K562 (cell line): ENCODE measurements at regions not wholly inside any gene's neighbourhood (a gene's known extent, or its start where the extent isn't known, plus 50 kb on each side); places are given as distances from the start of the nearest gene placed in this dataset.

Source experiments
- ATAC-seq: fragments of 200-7000 bp; cut with Tn5 transposase; 3 replicates; pipeline ENCODE4 v1.9.1; 2020; ENCODE audit warnings: moderate library complexity
- BruUV-seq: library from RNA; stranded (reverse); fragments of 400-500 nt; replicated peaks from 2 replicates; lab custom pipeline; 2021; lab: Mats Ljungman, UMichigan
- CTCF ChIA-PET: fragments of 300-600 bp; formaldehyde crosslinking; extraction: SDS; loops from one replicate; lab custom pipeline; 2021; ENCODE audit warnings: low intra/inter-chr PET ratio; lab: Yijun Ruan, JAX
- POLR2A ChIA-PET: fragments of 300-600, 350-650 bp; sonication (Branson Sonifier 250); formaldehyde crosslinking; extraction: SDS; loops from one replicate; lab custom pipeline; 2021; ENCODE audit warnings: antibody characterized with exemption, inconsistent platforms; lab: Yijun Ruan, JAX
- DNase-seq, 4 experiments: peaks; one replicate each; pipeline versions ENCODE4 v3.0.0 to v3.0.0-alpha.2; 2011 to 2018; ENCODE audit warnings: low spot score in 3 of 4, mixed read lengths in 3 of 4; ENCODE audit errors: extremely low read depth in 1 of 4
- FAIRE-seq: peaks from 2 replicates; lab custom pipeline; 2011; peaks lifted over from hg19 to GRCh38; lab: Jason Lieb, UNC
- H2AFZ ChIP-seq: 2 replicates; pipeline ENCODE4 v1.6.0; 2011; ENCODE audit warnings: low read depth, low read length, control low read depth, inconsistent platforms
- H3K27ac ChIP-seq: fragments of 200-600 bp; 3 replicates; pipeline ENCODE4 v1.8.0; 2011; ENCODE audit warnings: low read depth, mild to moderate bottlenecking, control low read depth, inconsistent platforms, low read length, moderate library complexity, mixed read lengths; ENCODE audit errors: extremely low read depth
- H3K27me3 ChIP-seq, 2 experiments: fragments of 300-600 bp in 1 of 2; 2 replicates in 1 of 2; 3 replicates in 1 of 2; pipeline versions ENCODE4 v1.6.0 to v1.8.0; 2011; ENCODE audit warnings: inconsistent platforms in 2 of 2, low read length in 2 of 2, mild to moderate bottlenecking in 1 of 2, mixed read lengths in 1 of 2, moderate library complexity in 1 of 2; ENCODE audit not compliant: control insufficient read depth in 2 of 2, insufficient read depth in 2 of 2
- H3K36me3 ChIP-seq: fragments of 300-600 bp; 3 replicates; pipeline ENCODE4 v1.8.0; 2011; ENCODE audit warnings: mild to moderate bottlenecking, low read length, inconsistent platforms; ENCODE audit not compliant: control insufficient read depth, insufficient read depth
- H3K4me1 ChIP-seq, 2 experiments: fragments of 200-600 bp in 1 of 2; replicated peaks in 1 of 2; 2 replicates in 1 of 2; 3 replicates in 1 of 2; pipeline versions ENCODE4 v1.5.1 to v1.8.0; 2011; ENCODE audit warnings: inconsistent platforms in 2 of 2, low read length in 2 of 2, mild to moderate bottlenecking in 1 of 2, mixed read lengths in 1 of 2, moderate library complexity in 1 of 2; ENCODE audit not compliant: control insufficient read depth in 2 of 2, insufficient read depth in 2 of 2
- H3K4me2 ChIP-seq: 2 replicates; pipeline ENCODE4 v1.6.1; 2011; ENCODE audit warnings: low read length, control low read depth, inconsistent platforms, mixed read lengths; ENCODE audit not compliant: insufficient read depth
- H3K4me3 ChIP-seq: fragments of 200-600 bp; sonication (generic), shearing (Covaris generic); 2 replicates; pipeline ENCODE4 v1.5.1; 2016; ENCODE audit warnings: control low read depth, inconsistent platforms
- H3K79me2 ChIP-seq: fragments of 200-600 bp; 3 replicates; pipeline ENCODE4 v1.8.0; 2011; ENCODE audit warnings: low read length, inconsistent platforms; ENCODE audit not compliant: control insufficient read depth, insufficient read depth
- H3K9ac ChIP-seq, 2 experiments: 2 replicates each; pipeline versions ENCODE4 v1.6.0 to v1.6.1; 2011; ENCODE audit warnings: low read depth in 2 of 2, low read length in 2 of 2, control low read depth in 1 of 2, inconsistent platforms in 1 of 2, mild to moderate bottlenecking in 1 of 2, mixed read lengths in 1 of 2; ENCODE audit not compliant: insufficient read depth in 1 of 2
- H3K9me1 ChIP-seq: one replicate; pipeline ENCODE4 v1.6.0; 2011; ENCODE audit warnings: inconsistent platforms, mild to moderate bottlenecking, low read length, moderate library complexity; ENCODE audit not compliant: control insufficient read depth, insufficient read depth
- H3K9me3 ChIP-seq: replicated peaks from 2 replicates; pipeline ENCODE4 v1.5.1; 2011; ENCODE audit warnings: low read depth, low read length, inconsistent platforms; ENCODE audit not compliant: control insufficient read depth, insufficient read depth
- H4K20me1 ChIP-seq: replicated peaks from 2 replicates; pipeline ENCODE4 v1.6.1; 2011; ENCODE audit warnings: low read length, inconsistent platforms, mixed read lengths; ENCODE audit not compliant: control insufficient read depth, insufficient read depth
- BRD9 ChIP-seq: fragments of 450-650 bp; IDR thresholded peaks from 2 replicates; pipeline ENCODE4 v1.6.1; 2018; ENCODE audit warnings: low read depth; ENCODE audit not compliant: partially characterized antibody
- C11orf30 ChIP-seq: fragments of 450-650 bp; IDR thresholded peaks from 2 replicates; pipeline ENCODE4 v1.6.1; 2016; ENCODE audit warnings: low read depth, mild to moderate bottlenecking
- FOXJ2 ChIP-seq: fragments of 200-800 bp; sonication (Bioruptor generic); IDR thresholded peaks from 2 replicates; pipeline ENCODE4 v1.6.1; 2016; ENCODE audit warnings: missing genetic modification characterization, missing compliant biosample characterization
- GTF2E2 ChIP-seq: fragments of 200-800 bp; sonication (Bioruptor generic); IDR thresholded peaks from 2 replicates; pipeline ENCODE4 v1.6.1; 2016; ENCODE audit warnings: missing genetic modification characterization, missing compliant biosample characterization
- JUN ChIP-seq, 2 experiments: sonication (generic) in 1 of 2; formaldehyde crosslinking in 1 of 2; IDR thresholded peaks; 2 replicates each; pipeline versions ENCODE4 v1.6.1 to v1.8.0; 2012 to 2022; ENCODE audit warnings: borderline replicate concordance in 2 of 2, mild to moderate bottlenecking in 2 of 2, improper control_type of control experiment in 1 of 2, low read depth in 1 of 2, low read length in 1 of 2, missing genetic modification reagents in 1 of 2
- KLF16 ChIP-seq: IDR thresholded peaks from 2 replicates; pipeline ENCODE4 v1.6.1; 2016; ENCODE audit warnings: antibody characterized with exemption
- MED1 ChIP-seq: sonication (generic); formaldehyde crosslinking; IDR thresholded peaks from 2 replicates; pipeline ENCODE4 v1.8.1; 2023; ENCODE audit warnings: missing genetic modification reagents, borderline replicate concordance
- NEUROD1 ChIP-seq: fragments of 150-350 bp; IDR thresholded peaks from 2 replicates; pipeline ENCODE4 v1.6.1; 2014; ENCODE audit warnings: borderline replicate concordance, low read length, low read depth; ENCODE audit not compliant: partially characterized antibody
- NFE2L1 ChIP-seq: fragments of 450-650 bp; IDR thresholded peaks from 2 replicates; pipeline ENCODE4 v1.6.1; 2016; ENCODE audit warnings: missing genetic modification characterization, low read depth, mild to moderate bottlenecking, missing compliant biosample characterization, moderate library complexity, borderline replicate concordance
- TEAD2 ChIP-seq: fragments of 450-650 bp; IDR thresholded peaks from 2 replicates; pipeline ENCODE4 v1.6.1; 2016; ENCODE audit warnings: missing genetic modification characterization, control low read depth, missing compliant biosample characterization
- ZNF668 ChIP-seq: fragments of 250-450 bp; sonication (Bioruptor Pico); IDR thresholded peaks from 2 replicates; pipeline ENCODE4 v1.8.0; 2022; ENCODE audit warnings: mild to moderate bottlenecking, inconsistent platforms
- ZNF76 ChIP-seq: fragments of 250-450 bp; sonication (Bioruptor Pico); IDR thresholded peaks from 2 replicates; pipeline ENCODE4 v1.4.0; 2020; ENCODE audit warnings: mild to moderate bottlenecking, moderate library complexity, borderline replicate concordance
- ZNF785 ChIP-seq: fragments of 250-450 bp; sonication (Bioruptor Pico); IDR thresholded peaks from 2 replicates; pipeline ENCODE4 v1.4.0; 2020; ENCODE audit warnings: mild to moderate bottlenecking
- WGBS: fragments of 100-300 bp; shearing (Covaris generic); methylation state at CpG from one replicate; pipeline ENCODE4 v1.1.6; 2016; ENCODE audit warnings: low coverage, mixed read lengths; ENCODE audit not compliant: insufficient coverage; ENCODE audit errors: missing lambda C conversion rate; 5-methylcytosine and 5-hydroxymethylcytosine counted together
- in situ Hi-C: fragments of 300-500 bp; cut with MboI; formaldehyde crosslinking; loops from 4 replicates; pipeline ENCODE4 v1.15.0; 2018; ENCODE audit warnings: inconsistent platforms, mixed read lengths
- intact Hi-C: fragments of 100-400 bp; cut with micrococcal nuclease; formaldehyde crosslinking; loops from 2 replicates; pipeline ENCODE4 v1.14.2; 2022
- TF ChIP-seq, protein P1 (sequence below): fragments of 250-450 bp; sonication (Bioruptor Pico); IDR thresholded peaks from 2 replicates; pipeline ENCODE4 v1.5.0; 2020; ENCODE audit warnings: mild to moderate bottlenecking
- TF ChIP-seq, protein P2 (sequence below), 2 experiments: fragments of 450-650 bp; conservative IDR thresholded peaks; 2 replicates each; pipeline ENCODE4 v1.6.1; 2017; ENCODE audit warnings: mild to moderate bottlenecking in 2 of 2, moderate library complexity in 2 of 2
- TF ChIP-seq, protein P3 (sequence below): sonication (generic); formaldehyde crosslinking; IDR thresholded peaks from 2 replicates; pipeline ENCODE4 v1.8.1; 2023; ENCODE audit warnings: mild to moderate bottlenecking, missing genetic modification reagents

DNA sequence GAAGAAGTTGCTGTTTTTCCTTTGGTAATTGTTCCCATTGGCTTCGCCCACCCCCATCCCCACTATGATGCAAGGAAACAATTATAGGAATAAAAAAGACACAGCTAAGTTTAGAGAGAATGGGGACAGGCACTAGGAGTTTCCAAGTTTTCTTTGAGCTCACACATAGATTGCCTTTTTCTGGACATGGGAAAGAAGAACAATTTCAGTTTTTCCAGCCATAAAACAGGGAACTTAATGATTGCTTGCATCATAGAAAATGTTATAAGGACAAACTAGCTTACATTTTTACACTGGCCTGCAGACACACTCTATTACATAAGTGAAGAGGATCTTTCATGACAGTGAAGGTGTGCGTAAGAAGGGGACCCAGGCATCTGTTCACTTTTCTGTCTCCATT lies 142.3 kb upstream of the ZFHX3 start:
- Histone ChIP-seq H3K4me2 (no peak overlapping the region), H3K9me3 (no peaks in the 10 kb centered on the region), H3K9me1 (no peaks in the 10 kb centered on the region), H3K36me3 (no peaks in the 10 kb centered on the region), H4K20me1 (no peaks in the 10 kb centered on the region), H3K27ac (no peak overlapping the region), H3K79me2 (no peaks in the 10 kb centered on the region), H3K4me1 (no peaks in the 10 kb centered on the region), H2AFZ (no peak overlapping the region), H3K9ac (no peak overlapping the region), H3K27me3 (peaks cover 0 to 8% of the 10 kb centered on the region in 2 experiments; a peak in 2 of 5 replicates), H3K4me3 (no peak overlapping the region)
- TF ChIP-seq NEUROD1 = no peak
- TF ChIP-seq FOXJ2 (tag) = no peak
- TF ChIP-seq, protein P1, sequence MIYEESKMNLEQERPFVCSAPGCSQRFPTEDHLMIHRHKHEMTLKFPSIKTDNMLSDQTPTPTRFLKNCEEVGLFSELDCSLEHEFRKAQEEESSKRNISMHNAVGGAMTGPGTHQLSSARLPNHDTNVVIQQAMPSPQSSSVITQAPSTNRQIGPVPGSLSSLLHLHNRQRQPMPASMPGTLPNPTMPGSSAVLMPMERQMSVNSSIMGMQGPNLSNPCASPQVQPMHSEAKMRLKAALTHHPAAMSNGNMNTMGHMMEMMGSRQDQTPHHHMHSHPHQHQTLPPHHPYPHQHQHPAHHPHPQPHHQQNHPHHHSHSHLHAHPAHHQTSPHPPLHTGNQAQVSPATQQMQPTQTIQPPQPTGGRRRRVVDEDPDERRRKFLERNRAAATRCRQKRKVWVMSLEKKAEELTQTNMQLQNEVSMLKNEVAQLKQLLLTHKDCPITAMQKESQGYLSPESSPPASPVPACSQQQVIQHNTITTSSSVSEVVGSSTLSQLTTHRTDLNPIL (CRISPR knock-in tag) = no peak
- TF ChIP-seq, protein P2, sequence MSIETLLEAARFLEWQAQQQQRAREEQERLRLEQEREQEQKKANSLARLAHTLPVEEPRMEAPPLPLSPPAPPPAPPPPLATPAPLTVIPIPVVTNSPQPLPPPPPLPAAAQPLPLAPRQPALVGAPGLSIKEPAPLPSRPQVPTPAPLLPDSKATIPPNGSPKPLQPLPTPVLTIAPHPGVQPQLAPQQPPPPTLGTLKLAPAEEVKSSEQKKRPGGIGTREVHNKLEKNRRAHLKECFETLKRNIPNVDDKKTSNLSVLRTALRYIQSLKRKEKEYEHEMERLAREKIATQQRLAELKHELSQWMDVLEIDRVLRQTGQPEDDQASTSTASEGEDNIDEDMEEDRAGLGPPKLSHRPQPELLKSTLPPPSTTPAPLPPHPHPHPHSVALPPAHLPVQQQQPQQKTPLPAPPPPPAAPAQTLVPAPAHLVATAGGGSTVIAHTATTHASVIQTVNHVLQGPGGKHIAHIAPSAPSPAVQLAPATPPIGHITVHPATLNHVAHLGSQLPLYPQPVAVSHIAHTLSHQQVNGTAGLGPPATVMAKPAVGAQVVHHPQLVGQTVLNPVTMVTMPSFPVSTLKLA (conservative IDR thresholded peaks at IDR 0.05) = no peak
- TF ChIP-seq MED1 (CRISPR knock-in tag) = no peak
- TF ChIP-seq C11orf30 = no peak
- no peak for TF ChIP-seq KLF16
- TF ChIP-seq ZNF76 (CRISPR knock-in tag) = no peak
- TF ChIP-seq, protein P3, sequence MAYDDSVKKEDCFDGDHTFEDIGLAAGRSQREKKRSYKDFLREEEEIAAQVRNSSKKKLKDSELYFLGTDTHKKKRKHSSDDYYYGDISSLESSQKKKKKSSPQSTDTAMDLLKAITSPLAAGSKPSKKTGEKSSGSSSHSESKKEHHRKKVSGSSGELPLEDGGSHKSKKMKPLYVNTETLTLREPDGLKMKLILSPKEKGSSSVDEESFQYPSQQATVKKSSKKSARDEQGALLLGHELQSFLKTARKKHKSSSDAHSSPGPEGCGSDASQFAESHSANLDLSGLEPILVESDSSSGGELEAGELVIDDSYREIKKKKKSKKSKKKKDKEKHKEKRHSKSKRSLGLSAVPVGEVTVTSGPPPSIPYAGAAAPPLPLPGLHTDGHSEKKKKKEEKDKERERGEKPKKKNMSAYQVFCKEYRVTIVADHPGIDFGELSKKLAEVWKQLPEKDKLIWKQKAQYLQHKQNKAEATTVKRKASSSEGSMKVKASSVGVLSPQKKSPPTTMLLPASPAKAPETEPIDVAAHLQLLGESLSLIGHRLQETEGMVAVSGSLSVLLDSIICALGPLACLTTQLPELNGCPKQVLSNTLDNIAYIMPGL = no peak
- TF ChIP-seq GTF2E2 (tag) = no peak
- TF ChIP-seq JUN (IDR thresholded peaks at IDR 0.05; ENCODE audit: borderline replicate concordance, low read depth, low read length) = no peak
- TF ChIP-seq JUN (CRISPR knock-in tag; IDR thresholded peaks at IDR 0.05; ENCODE audit: borderline replicate concordance) = no peak
- TF ChIP-seq ZNF668 (CRISPR knock-in tag) = no peak
- TF ChIP-seq ZNF785 (CRISPR knock-in tag) = no peak
- no peak for TF ChIP-seq TEAD2 (tag)
- no peak for TF ChIP-seq NFE2L1 (tag)
- TF ChIP-seq BRD9 = no peak
- FAIRE-seq = no peak
- POLR2A ChIA-PET = no interaction called here
- in situ Hi-C loops (no loop called here), intact Hi-C loops (no loop called here)
- CTCF ChIA-PET = no interaction called here
- no peak for DNase-seq
- ATAC-seq = no peak
- no TSS peak for BruUV-seq
- WGBS = 4% methylated on average over 2 of the region's 2 CpGs
